NCI-H2029 (cell line): ENCODE measurements at regions not wholly inside any gene's neighbourhood (a gene's known extent, or its start where the extent isn't known, plus 50 kb on each side); places are given as distances from the start of the nearest gene placed in this dataset.

Source experiments
- DNase-seq: peaks from one replicate; lab custom pipeline; 2025; lab: John Stamatoyannopoulos, UW

- DNase-seq = no peak
Measured at GRCh38 chr12:127358888-127359287, 908.1 kb upstream of the TMEM132C start.

- DNase-seq = no peak
Measured at GRCh38 chr12:127360580-127360979, 906.4 kb upstream of the TMEM132C start.

- DNase-seq = no peak
Measured at GRCh38 chr12:127362121-127362520, 904.8 kb upstream of the TMEM132C start.

GRCh38 chr12:127363392-127363791, 903.6 kb upstream of the TMEM132C start:
- no peak for DNase-seq

- DNase-seq = no peak
Measured at GRCh38 chr12:127373559-127373958, 893.4 kb upstream of the TMEM132C start.

GRCh38 chr12:127374447-127374846, 892.5 kb upstream of the TMEM132C start:
- DNase-seq = no peak

- peak; percentile 70 for DNase-seq
Measured at GRCh38 chr12:127381043-127381668, 885.8 kb upstream of the TMEM132C start.

- DNase-seq = no peak
Measured at GRCh38 chr12:127381681-127382080, 885.3 kb upstream of the TMEM132C start.

GRCh38 chr12:127383281-127383680, 883.7 kb upstream of the TMEM132C start:
- no peak for DNase-seq

GRCh38 chr12:127386723-127387122, 880.2 kb upstream of the TMEM132C start:
- DNase-seq = no peak

- DNase-seq = no peak
Measured at GRCh38 chr12:127388985-127389384, 878.0 kb upstream of the TMEM132C start.

- no peak for DNase-seq
Measured at GRCh38 chr12:127389923-127390322, 877.0 kb upstream of the TMEM132C start.

GRCh38 chr12:127393465-127393864, 873.5 kb upstream of the TMEM132C start:
- DNase-seq = peak; percentile 70

- DNase-seq = no peak
Measured at GRCh38 chr12:127393896-127394295, 873.1 kb upstream of the TMEM132C start.

- DNase-seq = no peak
Measured at GRCh38 chr12:127396734-127397133, 870.2 kb upstream of the TMEM132C start.

GRCh38 chr12:127398016-127398710, 868.8 kb upstream of the TMEM132C start:
- DNase-seq = no peak

GRCh38 chr12:127399451-127399850, 867.5 kb upstream of the TMEM132C start:
- DNase-seq = no peak

- no peak for DNase-seq
Measured at GRCh38 chr12:127400221-127400620, 866.7 kb upstream of the TMEM132C start.

- no peak for DNase-seq
Measured at GRCh38 chr12:127401005-127401404, 866.0 kb upstream of the TMEM132C start.

- no peak for DNase-seq
Measured at GRCh38 chr12:127401536-127401935, 865.4 kb upstream of the TMEM132C start.

- DNase-seq = no peak
Measured at GRCh38 chr12:127411166-127411915, 855.6 kb upstream of the TMEM132C start.

- no peak for DNase-seq
Measured at GRCh38 chr12:127411981-127412380, 855.0 kb upstream of the TMEM132C start.

- DNase-seq = no peak
Measured at GRCh38 chr12:127412866-127413265, 854.1 kb upstream of the TMEM132C start.
